Kidney (tissue), 13 donors: ENCODE measurements at regions not wholly inside any gene's neighbourhood (a gene's known extent, or its start where the extent isn't known, plus 50 kb on each side); places are given as distances from the start of the nearest gene placed in this dataset.

Experiments used
- DNase-seq, 5 donors: peaks; one replicate each; pipeline ENCODE4 v3.0.0-alpha.2; 2013 to 2020
- FAIRE-seq: peaks from 2 replicates; lab custom pipeline; 2012; peaks lifted over from hg19 to GRCh38; lab: Jason Lieb, UNC
- H3K27ac ChIP-seq, 2 donors: one replicate each; pipeline ENCODE4 v1.7.0; 2013; ENCODE audit warnings: low read depth in 2 of 2, low read length in 2 of 2, inconsistent platforms in 1 of 2
- H3K27me3 ChIP-seq: one replicate; pipeline ENCODE4 v1.7.1; 2013; ENCODE audit warnings: low read length, inconsistent platforms; ENCODE audit not compliant: control insufficient read depth, insufficient read depth
- H3K36me3 ChIP-seq, 3 donors: one replicate each; pipeline versions ENCODE4 v1.7.0 to v1.7.1; 2013; ENCODE audit warnings: low read length in 3 of 3, control low read depth in 1 of 3, inconsistent platforms in 1 of 3; ENCODE audit not compliant: insufficient read depth in 3 of 3, control insufficient read depth in 2 of 3
- H3K4me1 ChIP-seq, 3 donors: one replicate each; pipeline versions ENCODE4 v1.7.0 to v1.7.1; 2013; ENCODE audit warnings: low read length in 3 of 3, inconsistent platforms in 1 of 3, low read depth in 1 of 3; ENCODE audit not compliant: control insufficient read depth in 2 of 3, insufficient read depth in 2 of 3
- H3K4me3 ChIP-seq, 3 donors: one replicate each; pipeline versions ENCODE4 v1.7.0 to v1.8.1; 2013; ENCODE audit warnings: low read length in 3 of 3, control low read depth in 1 of 3, inconsistent platforms in 1 of 3
- H3K9ac ChIP-seq, 3 donors: one replicate each; pipeline versions ENCODE4 v1.7.0 to v1.7.1; 2013; ENCODE audit warnings: low read length in 3 of 3, control low read depth in 1 of 3, inconsistent platforms in 1 of 3
- H3K9me3 ChIP-seq, 3 donors: one replicate each; pipeline versions ENCODE4 v1.7.0 to v1.7.1; 2013; ENCODE audit warnings: low read length in 3 of 3, control low read depth in 1 of 3, inconsistent platforms in 1 of 3; ENCODE audit not compliant: control insufficient read depth in 2 of 3, insufficient read depth in 1 of 3
- CTCF ChIP-seq: IDR thresholded peaks from 3 replicates; pipeline ENCODE4 v1.5.1; 2012; ENCODE audit warnings: mild to moderate bottlenecking, moderate library complexity, borderline replicate concordance; ENCODE audit not compliant: insufficient read depth; ENCODE audit errors: extremely low read depth
- intact Hi-C: fragments of 100-400 bp; cut with DNase I; formaldehyde crosslinking; loops from one replicate; pipeline ENCODE4 v1.11.1; 2022
- donor health status: control.
- donor health status: control.
- donor health status: control.
- donor health status: control.
- donor health status: control.
- donor health status: DM: yes; HTN: yes; CAD: no.
- donor health status: Normal renal cell carcinoma (clear cell type).

DNA sequence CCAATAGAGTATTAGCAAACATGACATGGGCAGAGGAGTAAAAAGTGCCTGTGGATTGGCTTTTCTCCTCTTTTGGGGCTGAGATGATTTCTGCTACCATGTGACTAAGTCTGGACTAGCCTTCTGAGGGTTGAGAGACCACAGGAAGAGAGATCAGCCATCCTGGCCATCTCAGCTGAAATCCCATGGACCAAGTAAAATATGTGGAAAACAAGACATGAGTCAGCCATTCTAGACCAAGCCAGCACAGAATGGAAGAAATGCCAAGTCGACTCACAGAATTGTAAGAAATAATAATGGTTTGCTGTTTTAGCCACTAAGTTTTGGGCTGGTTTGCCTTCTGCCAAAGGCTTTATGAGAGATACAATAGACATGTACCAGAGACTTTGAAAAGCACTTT is 377.8 kb downstream of the CHSY3 start:
- no peak for DNase-seq

DNA sequence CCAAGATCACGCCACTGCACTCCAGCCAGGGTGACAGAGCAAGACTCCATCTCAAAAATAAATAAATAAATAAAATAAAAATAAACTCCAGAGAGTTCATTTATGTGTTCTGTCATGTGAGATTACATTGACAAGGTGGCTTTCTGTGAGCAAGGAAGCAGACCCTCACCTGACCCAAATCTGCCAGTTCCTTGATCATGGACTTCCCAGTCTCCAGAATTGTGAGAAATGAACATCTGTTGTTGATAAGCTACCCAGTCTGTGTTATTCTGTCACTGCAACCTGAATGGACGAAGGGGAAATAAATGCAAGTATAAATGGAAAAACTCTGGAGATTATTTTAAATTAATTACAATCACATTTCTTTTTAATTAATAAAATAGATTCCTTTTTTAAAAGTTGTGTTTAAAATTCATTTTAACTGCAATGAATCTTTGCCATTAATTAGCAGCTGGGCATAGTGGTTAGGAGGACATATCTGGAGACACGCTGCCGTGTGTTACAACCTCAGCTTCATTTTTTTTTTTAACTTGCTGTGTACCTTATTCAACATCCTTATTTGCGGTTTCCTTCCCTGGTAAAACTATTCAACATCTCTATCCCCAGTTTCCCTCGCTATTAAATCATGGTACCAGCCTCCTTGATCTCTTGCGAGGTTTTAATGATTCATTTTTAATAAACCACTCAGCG is 376.4 kb downstream of the CHSY3 start:
- FAIRE-seq (no peak), DNase-seq (no peak)
- no peak overlapping the region for H3K4me3 ChIP-seq
- H3K27me3 ChIP-seq = no peaks in the 10 kb centered on the region
- no peak overlapping the region for H3K27ac ChIP-seq
- no peaks in the 10 kb centered on the region for H3K4me1 ChIP-seq
- no peak for TF ChIP-seq CTCF
- no peaks in the 10 kb centered on the region for H3K36me3 ChIP-seq
- intact Hi-C loops = no loop called here
- no peak overlapping the region for H3K9ac ChIP-seq
- H3K9me3 ChIP-seq = no peaks in the 10 kb centered on the region

More for the DNA sequence above, 377.8 kb downstream of the CHSY3 start:
- H3K27ac ChIP-seq = no peak overlapping the region
- H3K4me1 ChIP-seq = no peaks in the 10 kb centered on the region
- no peaks in the 10 kb centered on the region for H3K27me3 ChIP-seq
- no peak for FAIRE-seq
- no peak overlapping the region for H3K9ac ChIP-seq
- no peak overlapping the region for H3K4me3 ChIP-seq
- no peak for TF ChIP-seq CTCF
- H3K9me3 ChIP-seq = no peaks in the 10 kb centered on the region
- H3K36me3 ChIP-seq = no peaks in the 10 kb centered on the region
- intact Hi-C loops = no loop called here

GRCh38 chr5:130279386-130279785 is 375.1 kb downstream of the CHSY3 start:
- Histone ChIP-seq H3K36me3 (no peaks in the 10 kb centered on the region), H3K4me3 (no peak overlapping the region), H3K4me1 (no peaks in the 10 kb centered on the region), H3K9me3 (no peaks in the 10 kb centered on the region), H3K27ac (no peak overlapping the region), H3K27me3 (no peaks in the 10 kb centered on the region), H3K9ac (no peak overlapping the region)
- no peak for FAIRE-seq
- intact Hi-C loops = no loop called here
- TF ChIP-seq CTCF = no peak
- DNase-seq = no peak

DNA sequence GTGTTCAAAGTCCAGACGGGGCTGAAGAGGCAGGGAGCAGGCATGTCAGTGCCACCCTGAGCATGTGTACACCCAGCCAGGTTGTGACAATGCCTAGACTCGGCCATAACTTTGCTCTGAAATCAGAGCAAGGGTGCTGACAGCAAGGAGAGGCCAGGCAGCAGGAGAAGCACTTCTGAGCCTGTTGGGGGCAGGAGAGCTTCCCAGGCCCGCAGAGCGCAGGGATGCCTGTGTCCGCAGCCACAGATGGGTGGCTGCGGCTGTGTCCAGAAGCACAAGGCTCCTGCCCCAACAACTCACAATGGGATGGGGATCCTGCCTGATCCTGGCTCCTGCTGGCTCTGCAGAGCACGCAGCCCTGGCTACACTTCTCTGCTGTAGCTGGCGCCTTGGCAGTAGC is 373.9 kb downstream of the CHSY3 start:
- FAIRE-seq (no peak), DNase-seq (peak in 1 of 5 donors; percentile 38)
- H3K9ac ChIP-seq = no peak overlapping the region
- H3K4me3 ChIP-seq = no peak overlapping the region
- no peaks in the 10 kb centered on the region for H3K27me3 ChIP-seq
- H3K4me1 ChIP-seq = no peaks in the 10 kb centered on the region
- H3K36me3 ChIP-seq = no peaks in the 10 kb centered on the region
- intact Hi-C loops = no loop called here
- H3K27ac ChIP-seq = no peak overlapping the region
- no peaks in the 10 kb centered on the region for H3K9me3 ChIP-seq
- no peak for TF ChIP-seq CTCF
